Spleen (tissue), 8 donors: ENCODE measurements at regions not wholly inside any gene's neighbourhood (a gene's known extent, or its start where the extent isn't known, plus 50 kb on each side); places are given as distances from the start of the nearest gene placed in this dataset.

Experiments used
- DNase-seq: peaks from one replicate; pipeline ENCODE4 v3.0.0-alpha.2; 2020
- H3K27ac ChIP-seq, 8 donors: fragments of 200-600 bp; sonication (generic) in 7 of 8; 1 replicate in 4 of 8; 2 replicates in 4 of 8; pipeline versions ENCODE4 v1.5.0 to v1.8.0; 2016 to 2021; ENCODE audit warnings: inconsistent platforms in 4 of 8, mild to moderate bottlenecking in 4 of 8, moderate library complexity in 1 of 8
- H3K27me3 ChIP-seq, 7 donors: fragments of 200-600 bp; sonication (generic) in 6 of 7; replicated peaks in 1 of 7; 1 replicate in 4 of 7; 2 replicates in 3 of 7; pipeline versions ENCODE4 v1.5.0 to v1.8.0; 2016 to 2021; ENCODE audit warnings: inconsistent platforms in 3 of 7, mild to moderate bottlenecking in 1 of 7
- H3K36me3 ChIP-seq, 6 donors: fragments of 200-600 bp; sonication (generic) in 5 of 6; 1 replicate in 4 of 6; 2 replicates in 2 of 6; pipeline versions ENCODE4 v1.5.0 to v1.8.0; 2016 to 2021; ENCODE audit warnings: inconsistent platforms in 2 of 6
- H3K4me1 ChIP-seq, 6 donors: fragments of 200-600 bp; sonication (generic) in 5 of 6; 1 replicate in 3 of 6; 2 replicates in 3 of 6; pipeline versions ENCODE4 v1.5.0 to v1.8.0; 2016 to 2021; ENCODE audit warnings: inconsistent platforms in 3 of 6
- H3K4me3 ChIP-seq, 8 donors: fragments of 200-600 bp; sonication (generic) in 7 of 8; 1 replicate in 4 of 8; 2 replicates in 4 of 8; pipeline versions ENCODE4 v1.5.0 to v1.8.0; 2016 to 2021; ENCODE audit warnings: inconsistent platforms in 4 of 8, mild to moderate bottlenecking in 4 of 8, moderate library complexity in 2 of 8
- H3K9me3 ChIP-seq, 8 donors: fragments of 200-600 bp; sonication (generic) in 7 of 8; 1 replicate in 4 of 8; 2 replicates in 4 of 8; pipeline versions ENCODE4 v1.5.0 to v1.8.0; 2016 to 2021; ENCODE audit warnings: inconsistent platforms in 4 of 8
- POLR2A ChIP-seq, 3 donors: fragments of 450-650 bp; IDR thresholded peaks; one replicate each; pipeline ENCODE4 v1.5.1; 2017; ENCODE audit warnings: antibody characterized with exemption in 3 of 3, mild to moderate bottlenecking in 1 of 3
- POLR2AphosphoS5 ChIP-seq, 3 donors: sonication (generic); formaldehyde crosslinking; IDR thresholded peaks; one replicate each; pipeline ENCODE4 v1.5.1; 2017; ENCODE audit warnings: antibody characterized with exemption in 3 of 3
- intact Hi-C: fragments of 100-400 bp; cut with DNase I; formaldehyde crosslinking; loops from one replicate; pipeline ENCODE4 v1.15.0; 2023; ENCODE audit warnings: low total_unique reads
- TF ChIP-seq, protein P1 (sequence below), 11 experiments: fragments of 200-600 bp in 7 of 11; fragments of 450-650 bp in 4 of 11; sonication (generic) in 4 of 11; IDR thresholded peaks in 8 of 11; conservative IDR thresholded peaks in 3 of 11; 1 replicate in 7 of 11; 2 replicates in 4 of 11; pipeline versions ENCODE4 v1.4.0 to v1.8.0; 2016 to 2021; ENCODE audit warnings: antibody characterized with exemption in 11 of 11, inconsistent platforms in 4 of 11, mild to moderate bottlenecking in 1 of 11
- donor health status: DM: no; HTN: no; CAD: no; lungs with moderate emphysema.
- donor health status: DM: no; HTN: no; CAD: no.
- donor health status: DM: no; HTN: no; CAD: no.
- donor health status: DM: yes; HTN: yes; CAD: no.

DNA sequence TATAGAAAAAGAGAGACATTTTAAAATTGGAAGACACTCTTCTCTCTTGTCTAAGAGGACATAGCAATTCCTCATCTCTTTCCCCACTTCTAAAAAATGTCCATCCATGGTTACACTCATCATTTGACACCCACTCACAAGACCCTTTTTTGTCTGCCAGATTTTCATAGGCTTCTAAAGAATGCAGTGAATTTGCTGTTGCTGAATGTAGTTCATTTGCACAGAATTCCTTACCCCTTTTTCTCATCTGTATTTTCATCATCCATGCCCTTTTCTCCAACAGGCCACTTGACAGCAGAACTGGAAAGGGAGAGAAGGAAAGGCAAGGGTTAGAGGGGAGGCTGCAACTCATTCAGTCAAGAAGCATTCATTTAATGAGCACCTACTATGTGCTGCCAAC lies 128.0 kb downstream of the NUAK1 start:
- TF ChIP-seq POLR2AphosphoS5 (IDR thresholded peaks at IDR 0.05): no peak
- TF ChIP-seq, protein P1, sequence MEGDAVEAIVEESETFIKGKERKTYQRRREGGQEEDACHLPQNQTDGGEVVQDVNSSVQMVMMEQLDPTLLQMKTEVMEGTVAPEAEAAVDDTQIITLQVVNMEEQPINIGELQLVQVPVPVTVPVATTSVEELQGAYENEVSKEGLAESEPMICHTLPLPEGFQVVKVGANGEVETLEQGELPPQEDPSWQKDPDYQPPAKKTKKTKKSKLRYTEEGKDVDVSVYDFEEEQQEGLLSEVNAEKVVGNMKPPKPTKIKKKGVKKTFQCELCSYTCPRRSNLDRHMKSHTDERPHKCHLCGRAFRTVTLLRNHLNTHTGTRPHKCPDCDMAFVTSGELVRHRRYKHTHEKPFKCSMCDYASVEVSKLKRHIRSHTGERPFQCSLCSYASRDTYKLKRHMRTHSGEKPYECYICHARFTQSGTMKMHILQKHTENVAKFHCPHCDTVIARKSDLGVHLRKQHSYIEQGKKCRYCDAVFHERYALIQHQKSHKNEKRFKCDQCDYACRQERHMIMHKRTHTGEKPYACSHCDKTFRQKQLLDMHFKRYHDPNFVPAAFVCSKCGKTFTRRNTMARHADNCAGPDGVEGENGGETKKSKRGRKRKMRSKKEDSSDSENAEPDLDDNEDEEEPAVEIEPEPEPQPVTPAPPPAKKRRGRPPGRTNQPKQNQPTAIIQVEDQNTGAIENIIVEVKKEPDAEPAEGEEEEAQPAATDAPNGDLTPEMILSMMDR (IDR thresholded peaks at IDR 0.05 in 8 of 11, conservative IDR thresholded peaks at IDR 0.05 in 3 of 11): no peak
- no peak for TF ChIP-seq POLR2A (IDR thresholded peaks at IDR 0.05)
- DNase-seq: no peak

More for the DNA sequence above, 128.0 kb downstream of the NUAK1 start:
- Histone ChIP-seq H3K4me3 (no peak overlapping the region), H3K27ac (no peak overlapping the region), H3K36me3 (no peaks in the 10 kb centered on the region), H3K9me3 (no peaks in the 10 kb centered on the region), H3K27me3 (peaks cover 0 to 29% (median 0%) of the 10 kb centered on the region in 7 donors), H3K4me1 (no peaks in the 10 kb centered on the region)
- intact Hi-C loops: no loop called here
